ENCODE measurements at regions not wholly inside any gene's neighbourhood (a gene's known extent, or its start where the extent isn't known, plus 50 kb on each side); places are given as distances from the start of the nearest gene placed in this dataset.
"Not testable (repeated sequence)": the region's sequence is repeated elsewhere in the genome, so short reads cannot be mapped to it uniquely, and the experiment has no call there.

DNA sequence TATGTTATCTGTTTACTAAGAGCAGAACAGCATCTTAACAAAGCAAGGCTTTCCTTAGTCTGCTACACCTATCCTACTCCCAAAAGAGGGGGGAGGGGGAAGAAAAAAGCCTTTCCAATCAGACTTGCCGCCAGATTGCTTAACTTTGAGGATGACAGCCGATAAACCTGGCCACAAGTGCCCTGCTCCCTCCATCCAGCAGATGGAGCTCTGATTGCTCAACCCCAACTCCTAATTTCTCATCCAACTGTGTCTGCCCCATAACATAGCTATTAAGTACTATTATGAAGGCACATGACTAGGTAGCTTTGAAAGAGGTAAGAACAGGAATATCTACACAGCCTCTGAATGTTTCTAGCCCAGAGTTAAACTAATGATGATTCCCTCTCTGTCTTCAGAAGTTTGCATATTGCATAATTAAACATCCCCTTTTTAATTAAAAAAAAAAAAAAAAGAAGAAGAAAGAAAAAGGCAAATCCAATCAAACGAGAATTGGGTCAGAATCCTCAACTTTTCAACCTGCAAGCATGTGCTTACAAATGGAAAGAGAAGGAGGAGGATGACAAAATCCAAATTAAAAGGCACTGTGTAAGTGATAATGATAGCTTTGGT, 247.4 kb downstream of the GALC start:
- no peak for DNase-seq
- no peak for ATAC-seq
- intact Hi-C loops (cut with micrococcal nuclease): no loop called here

DNA sequence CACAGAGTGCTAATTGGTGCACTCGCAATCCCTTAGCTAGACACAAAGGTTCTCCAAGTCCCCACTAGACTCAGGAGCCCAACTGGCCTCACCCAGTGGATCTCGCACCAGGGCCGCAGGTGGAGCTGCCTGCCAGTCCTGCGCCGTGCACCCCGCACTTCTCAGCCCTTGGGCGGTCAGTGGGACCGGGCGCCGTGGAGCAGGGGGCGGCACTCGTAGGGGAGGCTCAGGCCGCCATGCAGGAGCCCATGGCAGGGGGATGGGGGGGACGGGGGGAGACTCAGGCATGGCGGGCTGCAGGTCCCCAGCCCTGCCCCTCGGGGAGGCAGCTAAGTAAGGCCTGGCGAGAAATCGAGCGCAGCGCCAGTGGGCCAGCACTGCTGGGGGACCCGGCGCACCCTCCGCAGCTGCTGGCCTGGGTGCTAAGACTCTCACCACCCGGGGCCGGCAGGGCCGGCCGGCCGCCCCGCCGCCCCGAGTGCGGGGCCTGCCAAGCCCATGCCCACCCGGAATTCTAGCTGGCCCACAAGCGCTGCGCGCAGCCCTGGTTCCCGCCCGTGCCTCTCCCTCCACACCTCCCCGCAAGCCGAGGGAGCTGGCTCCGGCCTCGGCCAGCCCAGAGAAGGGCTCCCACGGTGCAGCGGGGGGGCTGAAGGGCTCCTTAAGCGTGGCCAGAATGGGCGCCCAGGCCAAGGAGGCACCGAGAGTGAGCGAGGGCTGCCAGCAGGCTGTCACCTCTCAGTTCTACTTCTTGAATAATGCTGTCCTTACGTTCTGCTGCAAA, 258.2 kb downstream of the GALC start:
- ATAC-seq; intact Hi-C loops (cut with micrococcal nuclease); DNase-seq: not testable (repeated sequence)

DNA sequence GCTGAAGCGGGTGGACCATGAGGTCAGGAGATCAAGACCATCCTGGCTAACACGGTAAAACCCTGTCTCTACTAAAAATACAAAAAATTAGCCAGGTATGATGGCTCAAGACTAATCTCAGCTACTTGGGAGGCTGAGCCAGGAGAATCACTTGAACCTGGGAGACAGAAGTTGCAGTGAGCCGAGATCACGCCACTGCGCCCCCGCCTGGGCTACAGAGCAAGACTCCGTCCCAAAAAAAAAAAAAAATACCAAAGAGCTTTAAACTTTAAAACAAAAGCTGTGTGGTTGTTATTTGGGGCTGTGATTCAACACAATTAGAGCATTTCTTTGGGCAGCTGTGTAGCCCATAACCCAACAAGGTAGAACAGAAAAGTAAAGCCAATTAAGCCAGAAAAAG, 259.9 kb downstream of the GALC start:
- DNase-seq; intact Hi-C loops (cut with micrococcal nuclease); ATAC-seq: not testable (repeated sequence)

DNA sequence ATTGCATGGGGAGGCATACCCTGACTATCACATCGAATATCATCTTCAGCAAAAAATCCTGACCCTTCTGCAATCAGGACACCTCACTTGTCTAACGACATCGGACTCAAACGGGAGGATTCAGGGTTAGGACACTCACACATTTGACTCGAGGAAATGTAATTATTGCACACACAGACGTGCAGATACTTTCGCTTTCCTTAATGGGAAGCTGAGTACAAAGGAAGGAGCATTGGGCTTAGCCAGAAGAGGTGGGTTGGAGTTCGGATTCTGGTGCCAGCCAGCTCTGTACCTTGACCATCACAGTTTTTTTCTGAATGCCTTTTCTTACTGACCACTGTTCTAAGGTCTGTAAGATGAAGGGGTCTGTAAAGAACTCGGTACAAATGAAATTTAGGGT, 260.4 kb downstream of the GALC start:
- DNase-seq (no peak), ATAC-seq (no peak)
- intact Hi-C loops (cut with micrococcal nuclease): no loop called here

DNA sequence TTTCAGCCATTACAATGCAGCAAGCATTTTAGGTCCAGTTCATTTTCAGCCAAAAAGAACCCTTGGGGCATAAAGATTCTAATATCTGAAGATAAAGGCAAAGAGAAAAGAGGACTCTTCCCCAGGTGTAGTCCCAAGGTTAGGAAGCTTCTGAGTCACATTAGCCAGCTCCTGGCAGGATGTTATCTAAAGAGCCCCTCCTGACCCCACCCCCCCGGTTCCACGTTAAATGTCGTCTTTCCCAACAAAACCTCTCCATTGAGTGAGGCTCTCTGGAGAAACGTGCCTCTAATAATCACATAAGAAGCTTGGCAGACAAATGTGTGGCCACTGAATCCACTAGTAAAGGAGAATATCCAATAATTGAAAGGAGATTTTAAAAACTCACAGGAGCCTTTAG, 267.7 kb downstream of the GALC start:
- DNase-seq (no peak), ATAC-seq (no peak)
- intact Hi-C loops (cut with micrococcal nuclease): no loop called here

DNA sequence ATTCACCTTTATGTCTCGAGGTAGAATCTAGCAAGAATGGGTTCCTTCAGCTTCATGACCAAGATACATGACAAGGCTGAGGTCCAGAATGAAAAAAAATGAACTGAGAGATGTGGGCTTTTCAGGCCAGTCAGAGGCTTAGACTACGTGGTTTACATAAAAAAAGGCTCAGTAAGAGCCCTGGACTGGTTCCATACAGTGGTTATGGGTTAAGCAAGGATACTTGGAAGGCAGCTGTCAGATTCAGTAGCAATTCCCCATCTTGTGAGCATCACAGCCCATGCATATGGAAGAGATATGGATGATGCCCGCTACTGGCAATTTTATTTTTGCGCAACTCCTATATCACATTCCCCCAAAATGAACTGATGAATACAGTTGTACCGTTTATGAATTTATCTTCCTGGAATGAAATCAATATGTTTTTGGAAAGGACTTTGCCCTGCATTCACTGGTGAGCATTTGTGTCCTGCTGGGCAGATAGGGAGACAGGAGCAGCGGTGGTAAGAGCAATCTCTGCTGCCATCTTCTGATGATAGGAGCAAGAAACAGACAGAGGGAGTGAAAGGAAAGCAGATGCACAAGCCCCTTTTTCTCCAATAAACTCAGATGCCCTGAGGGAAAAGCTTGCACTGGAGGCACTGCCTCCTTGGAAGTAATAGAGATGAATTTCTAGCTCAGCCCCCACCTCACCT, 280.4 kb downstream of the GALC start:
- DNase-seq (no peak), ATAC-seq (no peak)
- intact Hi-C loops (cut with micrococcal nuclease): no loop called here

DNA sequence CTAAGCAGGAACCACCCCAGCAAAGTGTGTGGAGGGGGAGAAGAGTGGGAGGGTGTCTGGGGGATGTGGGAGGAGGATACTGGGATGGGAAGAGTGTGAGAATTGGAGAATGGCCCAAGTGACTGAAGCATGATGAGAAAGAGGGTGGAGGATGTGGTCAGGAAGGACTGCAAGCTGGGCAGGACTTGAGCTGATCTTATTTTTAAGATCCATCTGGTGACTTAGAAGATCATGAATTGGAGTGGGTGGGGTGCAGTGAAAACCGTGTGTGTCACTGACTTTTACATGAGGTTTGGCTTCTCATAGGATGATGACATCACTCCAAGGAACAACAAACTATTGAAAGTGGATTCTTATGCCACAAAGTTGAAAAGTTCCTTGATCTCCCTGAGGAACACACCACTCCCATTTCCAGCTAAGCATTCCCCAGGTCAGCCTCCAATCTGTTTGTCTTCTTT, 287.5 kb downstream of the GALC start:
- ATAC-seq (peak; percentile 83), DNase-seq (no peak)
- intact Hi-C loops (cut with micrococcal nuclease): no loop called here

DNA sequence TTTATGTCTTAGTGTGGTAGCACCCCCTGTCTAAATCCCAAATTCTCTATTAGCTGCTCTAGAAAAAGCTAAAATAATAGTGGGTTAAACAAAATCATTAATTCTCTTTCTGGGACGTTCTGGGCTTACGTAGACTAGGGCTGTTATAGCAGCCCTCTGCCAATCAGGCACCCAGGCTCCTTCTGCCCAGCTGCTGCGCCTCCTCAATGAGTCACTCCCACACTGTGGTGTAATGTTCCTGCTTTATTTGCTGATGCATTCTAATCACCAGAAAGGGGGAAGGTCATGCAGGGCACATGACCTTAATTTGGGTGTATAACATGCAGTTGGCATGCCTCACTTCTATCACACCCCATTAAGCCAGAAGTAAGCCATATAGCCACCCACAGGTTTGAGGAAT, 294.5 kb downstream of the GALC start:
- intact Hi-C loops (cut with micrococcal nuclease): no loop called here
- ATAC-seq: no peak
- no peak for DNase-seq

DNA sequence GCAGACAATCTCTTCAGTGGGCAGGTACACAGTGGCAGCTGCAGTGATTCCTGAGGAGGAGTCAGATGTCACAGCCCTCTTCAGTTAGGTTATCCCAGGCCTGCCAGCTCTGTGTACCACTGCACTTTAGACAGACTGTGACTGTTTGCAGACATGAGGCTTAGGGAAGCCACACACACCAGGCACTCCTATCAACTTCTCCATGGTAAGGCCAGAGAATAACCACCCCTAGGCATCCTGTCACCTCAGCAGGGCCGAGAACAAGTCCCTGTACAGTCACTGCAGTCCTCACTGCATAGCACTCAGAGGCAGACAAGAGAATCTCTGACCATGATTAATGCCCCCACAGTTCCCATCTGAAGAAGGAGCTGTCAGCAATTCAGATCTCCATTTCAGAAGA, 296.5 kb downstream of the GALC start:
- DNase-seq: no peak
- ATAC-seq: no peak
- intact Hi-C loops (cut with micrococcal nuclease): no loop called here

DNA sequence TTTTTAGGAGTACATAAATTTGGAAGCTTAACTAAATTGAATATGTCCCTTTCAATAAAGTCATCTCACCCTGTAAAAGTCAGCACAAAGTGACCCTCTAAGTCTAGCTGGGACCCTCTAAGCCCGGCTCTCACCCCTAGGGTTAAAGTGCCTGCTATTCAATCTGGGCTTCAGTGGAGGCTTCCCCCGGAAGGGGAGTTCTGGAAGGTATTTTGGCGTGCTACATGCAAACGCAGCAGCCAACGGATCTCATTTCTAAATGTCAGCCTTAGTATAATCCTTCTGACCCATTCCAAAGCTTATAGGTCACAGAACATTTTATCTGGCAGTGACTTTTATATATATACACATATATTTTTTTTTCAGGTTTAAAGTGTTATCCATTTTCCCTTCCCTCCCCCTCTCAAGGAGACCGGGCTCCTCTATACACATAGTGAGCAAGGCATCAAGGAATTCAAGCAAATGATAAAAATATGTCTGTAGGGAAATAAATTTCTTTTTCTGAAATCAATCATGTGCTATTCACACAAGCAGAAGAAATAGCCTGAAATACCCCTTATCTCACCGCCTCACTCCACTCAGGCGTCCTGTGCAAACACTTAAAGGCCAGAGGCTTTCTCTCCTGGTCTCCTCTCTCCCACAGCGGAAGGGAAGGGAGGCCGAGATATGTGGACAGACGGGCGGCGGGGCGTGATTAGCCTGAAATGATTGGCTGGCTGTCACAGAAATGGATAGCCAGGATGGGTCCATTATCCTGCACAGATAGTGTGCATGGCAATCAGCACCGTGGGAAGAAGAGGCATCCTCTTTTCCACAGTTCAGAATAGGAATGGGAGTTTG, 301.7 kb downstream of the GALC start:
- ATAC-seq (no peak), DNase-seq (no peak)
- intact Hi-C loops (cut with micrococcal nuclease): no loop called here

DNA sequence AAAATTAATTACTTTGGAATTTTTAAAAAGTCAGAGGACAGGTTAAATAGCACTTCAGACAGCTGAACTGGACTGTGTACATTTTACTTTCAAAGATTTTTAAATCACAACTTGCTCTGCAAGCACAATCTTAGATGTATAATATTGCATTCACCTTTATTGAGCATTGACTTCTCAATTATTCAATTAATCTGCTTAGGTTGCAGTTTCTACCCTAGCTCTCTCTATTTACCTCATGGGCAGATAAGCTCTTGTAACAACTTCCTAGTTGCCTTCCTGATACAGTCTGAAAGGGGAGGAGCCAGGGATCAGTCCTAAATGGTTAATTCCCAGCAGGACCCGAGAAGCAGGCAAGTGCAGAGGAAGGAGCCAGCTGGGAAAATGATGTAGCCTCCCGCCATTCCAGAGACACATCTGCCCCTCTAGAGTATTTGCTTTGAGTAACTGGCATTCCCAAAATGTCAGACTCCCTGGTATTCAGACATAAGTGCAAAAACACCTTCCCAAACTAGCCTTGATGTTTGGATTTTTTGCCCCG, 302.8 kb downstream of the GALC start:
- ATAC-seq: no peak
- intact Hi-C loops (cut with micrococcal nuclease): no loop called here
- DNase-seq: no peak

DNA sequence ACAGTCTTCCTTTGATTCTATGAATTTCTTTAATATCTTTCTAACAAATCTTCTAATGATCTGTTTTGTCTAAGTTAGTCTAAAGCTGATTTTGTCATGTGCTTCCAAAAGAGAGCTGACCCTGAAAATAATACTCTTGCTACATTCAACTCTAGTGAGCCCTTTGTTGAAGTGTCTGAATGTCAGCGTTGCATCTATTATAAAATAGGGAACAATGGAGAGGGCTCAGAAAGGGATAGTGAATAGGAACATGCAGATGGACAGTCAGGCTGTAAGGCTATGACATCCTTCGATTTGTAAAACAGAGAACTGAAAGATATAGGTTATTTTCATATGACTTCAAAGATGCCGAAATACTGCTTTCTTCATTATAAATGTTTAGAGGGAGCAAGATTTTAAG, 304.5 kb downstream of the GALC start:
- DNase-seq: no peak
- intact Hi-C loops (cut with micrococcal nuclease): no loop called here
- ATAC-seq: no peak

DNA sequence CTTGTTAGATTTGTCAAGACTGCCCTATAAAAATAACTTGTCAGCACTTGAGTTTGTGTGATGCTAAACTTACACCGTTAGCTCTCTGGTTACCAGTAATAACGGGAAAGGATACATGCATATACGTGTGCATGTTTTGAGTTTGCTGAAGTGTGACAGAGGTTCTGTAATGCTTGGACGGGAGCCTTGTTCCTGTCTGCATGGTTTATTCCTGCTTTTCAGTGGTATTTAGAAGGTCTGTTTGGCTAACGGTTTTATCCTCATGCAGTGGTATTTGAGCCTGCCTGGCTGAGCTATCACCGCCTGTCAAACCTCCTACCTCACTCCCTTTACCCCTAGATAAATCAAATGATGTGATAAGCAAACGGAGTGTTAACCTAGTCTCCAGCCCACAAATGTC, 305.6 kb downstream of the GALC start:
- DNase-seq: no peak
- no peak for ATAC-seq
- intact Hi-C loops (cut with micrococcal nuclease): no loop called here

DNA sequence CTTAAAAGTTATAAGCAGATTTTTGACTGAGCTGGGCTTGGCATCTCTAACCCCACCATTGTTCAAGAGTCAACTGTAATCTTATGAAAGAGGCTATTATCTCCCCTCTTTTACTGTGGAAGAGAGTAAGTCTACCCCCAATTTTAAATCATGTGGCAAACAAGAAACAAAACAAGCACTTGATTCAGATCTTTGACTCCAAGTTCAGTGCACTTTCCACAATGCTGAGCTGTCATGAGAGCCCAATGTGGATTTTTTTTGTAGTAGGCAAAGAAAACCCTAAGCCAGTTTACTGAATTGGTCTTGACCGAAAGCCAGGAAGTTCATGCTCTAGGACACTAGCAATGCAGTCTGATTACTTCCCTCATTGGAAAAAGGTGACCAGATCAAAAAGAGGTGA, 306.2 kb downstream of the GALC start:
- ATAC-seq: no peak
- intact Hi-C loops (cut with micrococcal nuclease): no loop called here
- DNase-seq: no peak

DNA sequence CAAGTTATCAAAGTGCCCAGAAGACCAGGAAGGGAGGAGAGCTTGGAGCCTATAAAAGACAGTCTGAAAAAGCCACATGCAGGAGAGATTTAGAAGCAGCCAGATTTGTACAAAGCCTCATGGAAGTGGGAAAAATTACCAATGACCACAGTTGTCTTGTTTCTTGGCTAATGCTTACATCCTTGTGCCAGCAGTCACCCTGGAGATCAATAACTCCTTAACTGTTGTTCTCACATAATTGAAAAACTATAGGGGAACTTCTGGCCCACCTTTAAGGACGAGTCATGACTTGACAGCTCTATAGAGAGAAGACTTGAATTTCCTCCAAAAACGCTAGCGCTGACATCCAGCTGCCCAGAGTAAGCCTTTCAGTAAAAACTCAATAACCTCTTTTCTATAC, 313.1 kb downstream of the GALC start:
- ATAC-seq (no peak), DNase-seq (no peak)
- intact Hi-C loops (cut with micrococcal nuclease): no loop called here

DNA sequence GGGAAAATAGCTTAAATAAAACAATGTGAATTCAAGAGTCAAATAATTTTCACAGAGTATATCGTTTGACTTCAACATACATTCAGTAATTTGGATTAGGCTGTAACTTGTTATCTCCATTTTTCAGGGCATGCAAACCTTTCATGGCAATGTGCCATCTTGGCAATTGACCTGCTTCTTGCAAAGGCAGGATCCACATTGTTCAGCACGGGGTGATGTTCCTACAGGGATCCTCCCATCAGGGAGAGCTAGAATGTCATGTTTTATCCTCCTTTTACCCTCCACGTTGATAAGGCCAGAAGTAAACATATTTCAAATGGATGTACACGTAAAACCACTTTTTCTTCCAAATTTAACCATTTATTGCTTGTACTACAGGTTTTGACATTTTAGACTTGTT, 314.4 kb downstream of the GALC start:
- intact Hi-C loops (cut with micrococcal nuclease): no loop called here
- ATAC-seq: no peak

DNA sequence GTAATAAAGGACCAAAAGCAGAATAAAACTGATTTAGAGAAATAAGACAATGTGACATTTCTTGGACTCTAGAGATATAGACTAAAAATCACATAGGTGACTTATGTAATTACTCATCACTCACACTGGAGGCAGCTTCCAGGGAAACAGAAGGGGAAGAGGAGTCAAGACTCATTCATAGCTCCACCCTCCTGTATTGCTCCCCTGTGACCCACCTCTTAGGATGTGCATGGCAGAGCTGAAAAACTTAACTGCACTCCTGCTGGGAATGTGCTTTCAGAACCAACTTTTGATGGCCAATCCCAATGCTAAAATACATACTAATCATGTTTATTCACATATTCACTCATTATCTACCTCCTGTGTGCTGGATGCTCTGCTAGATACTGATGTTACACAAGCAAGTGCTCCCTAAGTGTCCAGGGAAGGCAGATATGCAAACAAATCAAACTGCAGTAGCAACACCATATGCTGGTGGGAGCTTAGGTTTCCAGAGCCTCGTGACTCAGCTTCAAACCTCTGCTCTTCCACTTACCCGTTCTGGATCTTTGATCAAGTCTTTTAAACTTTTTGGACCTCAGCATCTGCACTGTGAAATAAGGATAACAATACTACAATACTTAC, 316.1 kb downstream of the GALC start:
- ATAC-seq (no peak), DNase-seq (no peak)
- intact Hi-C loops (cut with micrococcal nuclease): no loop called here

More for the DNA sequence above, 314.4 kb downstream of the GALC start:
- no peak for DNase-seq

DNA sequence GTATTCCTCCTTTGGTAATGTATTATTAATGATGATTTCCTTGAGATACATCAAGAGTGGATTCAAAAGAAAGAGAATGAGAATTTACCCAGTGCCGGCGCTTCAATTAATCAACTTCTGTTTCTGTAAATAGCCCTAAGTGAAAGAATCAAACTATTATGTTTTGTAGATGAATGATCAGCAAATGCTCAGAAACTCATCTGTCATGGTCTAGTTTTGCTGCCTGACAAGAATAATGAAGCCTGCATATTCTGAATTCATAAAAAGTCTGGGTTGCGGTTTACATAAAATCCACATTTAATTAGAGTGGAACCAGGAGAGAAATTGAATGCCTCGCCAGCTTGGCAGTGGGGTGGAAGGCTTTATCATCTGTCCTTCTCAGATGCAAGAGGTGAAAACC, 325.3 kb downstream of the GALC start:
- DNase-seq (no peak), ATAC-seq (no peak)
- intact Hi-C loops (cut with micrococcal nuclease): no loop called here

DNA sequence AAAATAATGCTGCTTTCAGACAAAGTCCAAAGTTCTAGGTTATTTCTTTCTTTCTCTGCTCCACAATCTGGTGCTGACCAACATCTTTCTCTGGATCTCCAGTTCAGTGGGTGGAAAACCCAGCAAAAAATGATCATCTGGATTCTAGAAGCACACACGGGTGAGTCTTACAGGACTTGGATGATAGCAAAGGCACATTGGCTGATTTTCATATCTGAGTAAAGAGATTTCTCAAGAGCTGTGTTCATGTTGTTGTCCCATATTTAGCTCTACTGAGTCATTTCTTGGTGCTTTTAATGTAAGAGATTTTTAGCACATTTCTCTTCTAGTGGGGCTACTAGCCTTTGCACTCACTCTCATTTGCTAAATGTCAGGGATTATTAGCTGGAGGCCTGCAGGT, 336.7 kb downstream of the GALC start:
- ATAC-seq: peak; percentile 13
- DNase-seq: no peak
- intact Hi-C loops (cut with micrococcal nuclease): no loop called here
